Small intestine (tissue), 7 donors: ENCODE measurements at regions not wholly inside any gene's neighbourhood (a gene's known extent, or its start where the extent isn't known, plus 50 kb on each side); places are given as distances from the start of the nearest gene placed in this dataset.
A peak's percentile ranks its signal among the peaks of the same experiment; 100 is the strongest.

Experiments
- DNase-seq, 2 donors: peaks; one replicate each; pipeline versions ENCODE4 v3.0.0 to v3.0.0-alpha.2; 2013
- FAIRE-seq: peaks from 2 replicates; lab custom pipeline; 2012; peaks lifted over from hg19 to GRCh38; lab: Jason Lieb, UNC
- H3K27ac ChIP-seq, 3 donors: one replicate each; pipeline ENCODE4 v1.5.1; 2013; ENCODE audit warnings: low read length in 2 of 3, mild to moderate bottlenecking in 2 of 3, control low read depth in 1 of 3, inconsistent platforms in 1 of 3, low read depth in 1 of 3, moderate library complexity in 1 of 3
- H3K27me3 ChIP-seq, 3 donors: one replicate each; pipeline ENCODE4 v1.6.1; 2013; ENCODE audit warnings: low read length in 3 of 3, inconsistent platforms in 1 of 3; ENCODE audit not compliant: control insufficient read depth in 3 of 3, insufficient read depth in 3 of 3
- H3K36me3 ChIP-seq, 3 donors: one replicate each; pipeline ENCODE4 v1.6.1; 2013; ENCODE audit warnings: low read length in 3 of 3, inconsistent platforms in 1 of 3, low read depth in 1 of 3, mild to moderate bottlenecking in 1 of 3, moderate library complexity in 1 of 3; ENCODE audit not compliant: control insufficient read depth in 3 of 3, insufficient read depth in 2 of 3
- H3K4me1 ChIP-seq, 3 donors: one replicate each; pipeline ENCODE4 v1.6.1; 2013; ENCODE audit warnings: low read length in 2 of 3, inconsistent platforms in 1 of 3, low read depth in 1 of 3, mild to moderate bottlenecking in 1 of 3, moderate library complexity in 1 of 3; ENCODE audit not compliant: control insufficient read depth in 3 of 3, insufficient read depth in 2 of 3
- H3K4me3 ChIP-seq, 3 donors: one replicate each; pipeline ENCODE4 v1.5.1; 2013; ENCODE audit warnings: low read length in 3 of 3, control low read depth in 1 of 3, inconsistent platforms in 1 of 3, low read depth in 1 of 3, mild to moderate bottlenecking in 1 of 3, moderate library complexity in 1 of 3
- H3K9me3 ChIP-seq, 2 donors: one replicate each; pipeline ENCODE4 v1.6.1; 2013; ENCODE audit warnings: low read depth in 1 of 2, low read length in 1 of 2; ENCODE audit not compliant: control insufficient read depth in 2 of 2, insufficient read depth in 1 of 2
- WGBS, 3 donors: extraction: QIAGEN DNeasy Blood & Tissue Kit; methylation state at CpG; one replicate each; pipeline ENCODE4 v1.1.7; 2013; 5-methylcytosine and 5-hydroxymethylcytosine counted together
- donor health status: healthy with polysubstance abuse.
- donor health status: control.
- donor health status: control.
- donor health status: Bipolar disorder and iron deficiency.
- donor health status: healthy.

GRCh38 chr10:116792817-116793216 is 50.5 kb upstream of the HSPA12A start:
- Histone ChIP-seq H3K4me3 (no peak overlapping the region), H3K27ac (no peak overlapping the region), H3K27me3 (peaks cover 0 to 6% (median 0%) of the 10 kb centered on the region in 3 donors), H3K9me3 (no peaks in the 10 kb centered on the region), H3K36me3 (no peaks in the 10 kb centered on the region), H3K4me1 (peaks cover 0 to 2% (median 0%) of the 10 kb centered on the region in 3 donors)
- no peak for DNase-seq
- no peak for FAIRE-seq
- 72 to 85% (median 83%) methylated on average over 1 of the region's 1 CpG for WGBS, 3 donors

GRCh38 chr10:116796469-116796868 is 52.8 kb upstream of the ENO4 start:
- no peaks in the 10 kb centered on the region for H3K36me3 ChIP-seq
- H3K4me3 ChIP-seq, result no peak overlapping the region
- 54 to 65% (median 56%) methylated on average over 5 of the region's 5 CpGs for WGBS, 3 donors
- H3K4me1 ChIP-seq, result no peaks in the 10 kb centered on the region
- H3K9me3 ChIP-seq, result no peaks in the 10 kb centered on the region
- H3K27me3 ChIP-seq, result peaks cover 0 to 14% (median 0%) of the 10 kb centered on the region in 3 donors
- FAIRE-seq (no peak), DNase-seq (no peak)
- no peak overlapping the region for H3K27ac ChIP-seq

DNA sequence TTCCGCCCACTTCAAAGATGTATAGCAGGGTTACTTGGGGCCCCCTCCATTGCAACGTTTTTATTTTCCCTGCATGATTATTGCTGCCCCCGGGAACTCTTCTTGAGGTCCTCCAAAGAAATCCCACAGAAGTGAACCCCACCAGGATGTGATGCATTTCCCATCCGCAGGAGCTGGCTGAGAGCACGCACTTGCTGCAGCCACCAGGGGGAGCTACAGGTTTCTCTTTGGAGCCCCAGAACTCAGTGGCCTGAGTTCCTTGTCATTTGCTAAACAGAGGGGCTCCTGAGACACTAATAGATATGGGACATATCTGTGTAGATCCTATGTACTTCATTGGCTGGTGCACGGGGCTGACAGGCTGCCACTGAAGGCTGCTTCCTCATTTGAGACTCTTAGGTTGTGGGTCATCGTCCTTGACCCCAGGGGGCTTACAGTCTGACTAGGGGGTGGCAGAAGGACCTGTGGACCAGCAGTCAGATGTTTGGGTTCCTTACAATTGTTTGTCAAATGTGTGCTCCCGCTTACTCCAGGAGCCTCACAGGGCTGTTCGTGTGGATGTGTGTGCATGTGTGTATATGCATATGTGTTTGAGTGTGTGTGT is 52.3 kb upstream of the ENO4 start:
- Histone ChIP-seq H3K36me3 (no peaks in the 10 kb centered on the region), H3K27ac (no peak overlapping the region), H3K27me3 (peaks cover 0 to 14% (median 0%) of the 10 kb centered on the region in 3 donors), H3K9me3 (no peaks in the 10 kb centered on the region), H3K4me1 (no peaks in the 10 kb centered on the region), H3K4me3 (no peak overlapping the region)
- 22 to 26% (median 23%) methylated on average over 9 of the region's 9 CpGs for WGBS, 3 donors
- FAIRE-seq (no peak), DNase-seq (peak; percentile 65 to 80)

GRCh38 chr10:116798859-116799258 is 50.4 kb upstream of the ENO4 start:
- Histone ChIP-seq H3K27me3 (peaks cover 0 to 14% (median 0%) of the 10 kb centered on the region in 3 donors), H3K4me3 (no peak overlapping the region), H3K27ac (no peak overlapping the region), H3K9me3 (no peaks in the 10 kb centered on the region), H3K4me1 (no peaks in the 10 kb centered on the region), H3K36me3 (no peaks in the 10 kb centered on the region)
- WGBS, 3 donors, result 75 to 81% (median 77%) methylated on average over 6 of the region's 6 CpGs
- DNase-seq (no peak), FAIRE-seq (no peak)
